NCI-H524 (cell line): ENCODE measurements at regions not wholly inside any gene's neighbourhood (a gene's known extent, or its start where the extent isn't known, plus 50 kb on each side); places are given as distances from the start of the nearest gene placed in this dataset.

Experiments
- DNase-seq, 2 experiments: peaks; one replicate each; lab custom pipeline; 2025; lab: John Stamatoyannopoulos, UW

- no peak for DNase-seq
These were observed 110.2 kb upstream of the PHF14 start for GRCh38 chr7:10863476-10863875.

DNA sequence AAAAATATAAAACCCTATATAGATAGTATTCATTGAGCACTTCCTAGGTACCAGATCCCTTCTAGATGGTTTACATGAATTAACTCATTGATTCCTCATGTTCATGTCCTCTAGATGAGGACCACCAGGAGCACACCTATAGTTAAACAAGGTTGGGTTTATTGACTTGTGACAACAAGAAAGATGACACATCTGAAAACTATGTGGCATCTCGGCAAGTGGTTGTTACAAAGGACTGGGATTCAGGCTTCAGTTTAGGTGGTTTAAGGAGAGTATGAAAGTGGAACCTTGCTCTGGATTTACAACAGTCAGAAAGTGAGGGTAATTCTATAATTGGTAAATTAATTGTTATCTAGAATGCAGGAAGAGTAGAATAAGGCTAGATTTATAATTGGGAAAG is 99.0 kb upstream of the PHF14 start:
- no peak for DNase-seq

DNA sequence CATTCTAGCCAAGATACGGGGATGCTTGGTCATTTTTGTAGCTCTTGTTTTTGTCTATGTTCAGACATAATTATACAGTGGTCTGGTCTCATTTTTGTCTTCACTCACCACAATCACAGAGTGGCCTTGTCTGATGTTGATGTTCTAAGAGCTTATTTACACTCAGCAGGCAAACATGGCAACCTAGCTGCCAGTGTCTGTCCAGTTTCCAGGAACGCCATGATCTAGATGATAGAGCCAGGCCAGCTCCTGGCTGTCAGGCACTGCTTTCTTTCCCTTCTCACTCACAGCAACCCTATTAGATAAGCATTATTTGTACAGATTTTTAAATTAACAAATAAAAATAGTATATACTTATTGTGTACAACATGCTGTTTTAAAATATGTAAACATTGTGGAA is 98.6 kb upstream of the PHF14 start:
- DNase-seq = no peak

DNA sequence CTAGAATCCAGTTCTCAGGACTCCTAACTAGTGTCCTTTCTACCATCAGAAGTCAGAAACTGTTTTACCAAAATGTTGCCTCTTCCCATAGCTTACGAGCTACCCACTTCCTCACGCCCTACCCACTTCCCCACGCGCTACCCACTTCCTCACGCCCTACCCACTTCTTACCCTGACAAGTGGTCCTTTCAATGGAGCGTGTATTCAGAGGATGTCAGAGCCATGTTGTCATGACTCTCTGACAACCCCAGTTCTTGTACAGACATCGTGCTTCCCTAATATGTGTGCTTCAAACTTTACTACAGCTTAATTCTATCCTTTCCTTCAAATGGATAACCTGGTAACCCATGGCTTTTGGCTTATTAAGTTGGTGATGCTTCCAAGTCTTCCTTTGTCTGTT is 84.8 kb upstream of the PHF14 start:
- no peak for DNase-seq

DNA sequence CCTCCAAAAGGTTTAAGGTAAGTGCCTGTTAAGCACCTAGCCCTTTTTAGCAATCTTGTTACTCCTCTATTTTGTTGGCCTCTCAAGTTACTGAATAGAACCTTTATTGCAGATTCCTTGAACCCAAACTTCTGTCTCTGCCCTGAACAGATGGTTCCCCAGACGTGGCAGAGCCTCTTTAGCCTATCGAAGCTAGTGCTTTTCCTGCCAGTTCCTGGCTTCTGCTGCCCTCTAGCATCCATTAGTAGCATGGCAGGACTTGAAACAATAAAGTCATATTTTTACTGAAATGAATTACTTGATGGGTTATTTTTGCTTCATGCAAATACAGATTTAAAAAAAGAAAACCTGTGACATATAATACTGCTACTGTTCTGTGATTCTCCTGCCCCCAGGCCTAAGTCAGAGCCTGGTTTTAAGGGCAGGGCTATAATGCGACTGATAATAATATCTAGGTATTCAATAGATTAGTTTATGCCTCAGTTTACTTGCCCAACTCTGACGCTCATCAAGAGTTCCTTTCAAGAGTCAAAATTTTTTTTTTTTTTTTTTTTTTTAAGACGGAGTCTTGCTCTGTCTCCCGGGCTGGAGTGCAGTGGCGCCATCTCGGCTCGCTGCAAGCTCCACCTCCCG is 84.3 kb upstream of the PHF14 start:
- peak; percentile 89 to 96 for DNase-seq

DNA sequence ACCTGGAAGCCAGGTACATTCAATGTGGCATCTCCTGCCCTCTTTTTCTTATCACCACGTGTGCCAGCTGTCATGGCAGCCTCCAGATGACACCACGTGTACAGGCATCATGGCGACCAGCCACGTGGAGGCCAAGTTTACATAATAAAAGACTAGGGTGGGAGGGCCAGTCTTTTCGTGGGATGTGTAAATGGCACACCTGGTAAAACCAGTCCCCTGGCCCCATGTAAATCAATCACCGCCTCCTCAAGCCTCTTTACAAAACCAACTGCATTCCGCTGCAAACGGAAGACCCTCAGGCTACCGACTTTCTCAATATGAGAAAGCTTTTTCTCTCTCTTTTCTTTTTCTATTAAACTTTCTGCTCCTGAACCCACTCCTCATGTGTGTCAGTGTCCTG is 65.1 kb upstream of the PHF14 start:
- no peak for DNase-seq

- DNase-seq = no peak
These were observed 63.2 kb upstream of the PHF14 start for GRCh38 chr7:10910447-10910846.

GRCh38 chr7:10912077-10912476 is 61.6 kb upstream of the PHF14 start:
- DNase-seq = no peak

DNA sequence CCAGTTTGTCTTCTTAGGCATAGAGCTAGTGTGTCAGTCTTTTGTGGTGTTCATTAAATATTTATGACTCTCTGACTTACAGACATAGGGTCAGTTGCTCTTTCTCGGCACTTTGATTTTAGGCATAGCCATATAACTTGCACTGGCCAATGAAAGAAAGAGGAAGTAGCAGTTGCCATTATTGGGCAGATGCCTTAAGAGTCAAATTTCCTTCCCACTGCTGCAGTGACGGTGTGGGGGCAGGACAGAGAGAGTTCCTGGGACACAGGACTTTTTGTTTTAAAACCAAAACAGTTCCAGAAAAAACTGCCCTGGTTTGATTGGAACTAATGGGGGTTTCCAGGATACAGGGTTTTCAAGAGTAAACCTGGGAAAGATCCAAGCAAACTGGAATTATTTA is 60.2 kb upstream of the PHF14 start:
- DNase-seq = no peak

DNA sequence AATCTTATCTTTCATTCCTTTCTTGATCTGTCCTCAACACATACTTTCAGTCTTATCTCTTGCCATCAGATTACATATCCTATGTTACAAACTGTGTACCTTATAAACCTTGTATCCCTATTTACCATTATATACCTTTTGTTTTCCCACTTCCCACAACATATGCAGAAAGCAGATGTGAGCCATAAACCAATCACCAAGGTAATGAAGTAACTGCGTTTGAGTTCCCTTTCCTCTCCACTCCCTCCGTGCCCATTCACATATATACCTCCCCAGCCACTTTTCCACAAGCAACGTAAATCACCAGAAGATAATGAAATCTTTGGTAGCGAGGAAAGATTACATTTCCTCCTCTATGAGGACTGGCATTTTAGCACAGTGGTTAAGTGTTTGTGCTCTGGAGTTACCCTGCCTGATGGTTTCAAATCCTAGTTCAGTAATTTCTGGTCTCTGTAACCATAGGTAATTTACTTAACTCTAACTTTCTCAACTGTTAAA is 55.5 kb upstream of the PHF14 start:
- no peak for DNase-seq

DNA sequence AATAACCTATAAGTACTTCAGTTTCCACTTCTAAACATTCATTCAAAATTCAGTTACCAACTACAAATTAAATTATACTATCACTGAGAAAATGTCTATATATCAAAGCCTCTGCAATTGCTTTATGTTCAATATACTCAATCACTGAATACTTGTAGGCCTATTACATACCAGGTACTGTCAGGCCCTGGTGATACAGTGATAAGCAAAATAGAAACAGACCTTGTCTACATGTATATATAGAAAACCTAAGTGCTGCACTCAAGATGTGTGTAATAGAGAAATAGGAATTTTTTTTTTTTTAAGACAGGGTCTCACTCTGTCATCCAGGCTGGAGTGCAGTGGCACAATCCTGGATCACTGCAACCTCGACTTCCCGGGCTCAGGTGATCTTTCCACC is 53.7 kb upstream of the PHF14 start:
- no peak for DNase-seq
